HCT116 (cell line): ENCODE measurements at regions not wholly inside any gene's neighbourhood (a gene's known extent, or its start where the extent isn't known, plus 50 kb on each side); places are given as distances from the start of the nearest gene placed in this dataset.

Source experiments
- ATAC-seq: fragments of 200-7000 bp; cut with Tn5 transposase; 2 replicates; pipeline ENCODE4 v1.9.1; 2020; ENCODE audit warnings: mild to moderate bottlenecking, moderate library complexity
- BruUV-seq: library from RNA; stranded (reverse); fragments of 400-500 nt; replicated peaks from 2 replicates; lab custom pipeline; 2021; lab: Mats Ljungman, UMichigan
- CTCF ChIA-PET: fragments of 300-600 bp; sonication (Branson Sonifier 250); formaldehyde crosslinking; loops from one replicate; lab custom pipeline; 2021; ENCODE audit warnings: antibody characterized with exemption; lab: Charles Lee
- POLR2A ChIA-PET: fragments of 300-600, 350-600 bp; sonication (Branson Sonifier 250); formaldehyde crosslinking; loops from one replicate; lab custom pipeline; 2021; ENCODE audit warnings: antibody characterized with exemption; lab: Charles Lee
- RAD21 ChIA-PET, 2 experiments: fragments of 300-600 bp; sonication (Branson Sonifier 250); formaldehyde crosslinking; loops; one replicate each; lab custom pipeline; 2023; ENCODE audit warnings: low total read pairs in 2 of 2; ENCODE audit not compliant: uncharacterized antibody in 2 of 2, unreplicated experiment in 2 of 2, low non-redundant PET in 1 of 2; lab: Charles Lee
- DNase-seq: peaks from one replicate; pipeline ENCODE4 v3.0.0-alpha.2; 2010; ENCODE audit warnings: low read depth, low spot score
- H2AFZ ChIP-seq: fragments of 200-600 bp; shearing (Covaris generic), sonication (generic); 2 replicates; pipeline ENCODE4 v1.6.1; 2017; ENCODE audit warnings: low read depth, mixed run types, mixed read lengths, antibody characterized with exemption, low read length; ENCODE audit not compliant: poor library complexity, severe bottlenecking
- H3K27ac ChIP-seq: 2 replicates; pipeline ENCODE4 v1.5.1; 2012; ENCODE audit warnings: low read depth, low read length
- H3K27me3 ChIP-seq: fragments of 200-600 bp; sonication (generic); 2 replicates; pipeline ENCODE4 v1.6.1; 2016; ENCODE audit warnings: mixed run types, low read length, mixed read lengths; ENCODE audit not compliant: insufficient read depth
- H3K36me3 ChIP-seq, 2 experiments: fragments of 200-500 bp in 1 of 2; fragments of 200-600 bp in 1 of 2; sonication (Bioruptor generic) in 1 of 2; sonication (generic) in 1 of 2; 2 replicates each; pipeline versions ENCODE4 v1.5.1 to v1.6.1; 2014 to 2016; ENCODE audit warnings: low read length in 2 of 2, inconsistent platforms in 1 of 2, mixed read lengths in 1 of 2, mixed run types in 1 of 2; ENCODE audit not compliant: insufficient read depth in 2 of 2, control insufficient read depth in 1 of 2
- H3K4me1 ChIP-seq, 2 experiments: fragments of 200-600 bp in 1 of 2; sonication (generic) in 1 of 2; 2 replicates each; pipeline versions ENCODE4 v1.5.1 to v1.6.1; 2012 to 2017; ENCODE audit warnings: low read length in 2 of 2, inconsistent platforms in 1 of 2, mild to moderate bottlenecking in 1 of 2, mixed read lengths in 1 of 2, mixed run types in 1 of 2, moderate library complexity in 1 of 2; ENCODE audit not compliant: insufficient read depth in 2 of 2, control insufficient read depth in 1 of 2
- H3K4me2 ChIP-seq: fragments of 200-600 bp; sonication (generic); 2 replicates; pipeline ENCODE4 v1.6.1; 2017; ENCODE audit warnings: mixed run types, low read length, mixed read lengths
- H3K4me3 ChIP-seq, 2 experiments: fragments of 200-600 bp in 1 of 2; sonication (generic) in 1 of 2; replicated peaks in 1 of 2; 2 replicates each; pipeline ENCODE4 v1.5.1; 2011 to 2016; ENCODE audit warnings: low read length in 2 of 2, control low read depth in 1 of 2, low read depth in 1 of 2, mild to moderate bottlenecking in 1 of 2, mixed read lengths in 1 of 2, mixed run types in 1 of 2
- H3K79me2 ChIP-seq: fragments of 200-600 bp; sonication (generic); 2 replicates; pipeline ENCODE4 v1.6.1; 2017; ENCODE audit warnings: mild to moderate bottlenecking, mixed run types, low read length, moderate library complexity, mixed read lengths; ENCODE audit not compliant: insufficient read depth
- H3K9ac ChIP-seq: fragments of 200-600 bp; sonication (generic); 2 replicates; pipeline ENCODE4 v1.6.1; 2016; ENCODE audit warnings: low read length, mixed read lengths
- H3K9me2 ChIP-seq: fragments of 200-600 bp; sonication (generic), shearing (Covaris generic); 2 replicates; pipeline ENCODE4 v1.6.1; 2017; ENCODE audit warnings: mixed run types, mild to moderate bottlenecking, moderate library complexity; ENCODE audit not compliant: insufficient read depth
- H3K9me3 ChIP-seq, 2 experiments: fragments of 200-500 bp in 1 of 2; fragments of 200-600 bp in 1 of 2; sonication (Bioruptor generic) in 1 of 2; sonication (generic) in 1 of 2; 2 replicates each; pipeline ENCODE4 v1.6.1; 2014 to 2017; ENCODE audit warnings: low read length in 2 of 2, mixed read lengths in 2 of 2, inconsistent platforms in 1 of 2, low read depth in 1 of 2, mild to moderate bottlenecking in 1 of 2, mixed run types in 1 of 2, moderate library complexity in 1 of 2; ENCODE audit not compliant: control insufficient read depth in 1 of 2, insufficient read depth in 1 of 2
- H4K20me1 ChIP-seq: fragments of 200-600 bp; sonication (generic), shearing (Covaris generic); 2 replicates; pipeline ENCODE4 v1.6.1; 2017; ENCODE audit warnings: mixed run types, mild to moderate bottlenecking, moderate library complexity; ENCODE audit not compliant: insufficient read depth
- CBX3 ChIP-seq: IDR thresholded peaks from 2 replicates; pipeline ENCODE4 v1.6.1; 2012; ENCODE audit warnings: low read depth
- CEBPB ChIP-seq: IDR thresholded peaks from 2 replicates; pipeline ENCODE4 v1.6.1; 2012; ENCODE audit warnings: low read depth
- ELF1 ChIP-seq: IDR thresholded peaks from 2 replicates; pipeline ENCODE4 v1.6.1; 2012; ENCODE audit warnings: low read depth, borderline replicate concordance
- FOSL1 ChIP-seq: IDR thresholded peaks from 2 replicates; pipeline ENCODE4 v1.6.1; 2012; ENCODE audit warnings: low read depth
- JUND ChIP-seq: IDR thresholded peaks from 2 replicates; pipeline ENCODE4 v1.6.1; 2012
- POLR2A ChIP-seq: IDR thresholded peaks from 2 replicates; pipeline ENCODE4 v1.7.0; 2011; ENCODE audit warnings: borderline replicate concordance; ENCODE audit not compliant: insufficient read depth, insufficient read length; ENCODE audit errors: extremely low read depth
- POLR2AphosphoS5 ChIP-seq: IDR thresholded peaks from 2 replicates; pipeline ENCODE4 v1.6.1; 2011; ENCODE audit warnings: mild to moderate bottlenecking, low read depth, low read length, moderate library complexity
- RAD21 ChIP-seq: IDR thresholded peaks from 2 replicates; pipeline ENCODE4 v1.6.1; 2012; ENCODE audit warnings: low read depth, mild to moderate bottlenecking
- SIN3A ChIP-seq: IDR thresholded peaks from 2 replicates; pipeline ENCODE4 v1.6.1; 2012; ENCODE audit warnings: low read depth
- SRF ChIP-seq: IDR thresholded peaks from 2 replicates; pipeline ENCODE4 v1.6.1; 2012; ENCODE audit warnings: low read depth
- YY1 ChIP-seq: IDR thresholded peaks from 2 replicates; pipeline ENCODE4 v1.6.1; 2011; ENCODE audit warnings: low read length, low read depth, moderate library complexity, mild to moderate bottlenecking; ENCODE audit not compliant: insufficient replicate concordance; ENCODE audit errors: extremely low read depth
- ZBTB33 ChIP-seq: IDR thresholded peaks from 2 replicates; pipeline ENCODE4 v1.6.1; 2011; ENCODE audit warnings: mild to moderate bottlenecking, low read length, moderate library complexity; ENCODE audit not compliant: insufficient replicate concordance; ENCODE audit errors: extremely low read depth
- ZFX ChIP-seq: fragments of 450-650 bp; IDR thresholded peaks from 2 replicates; pipeline ENCODE4 v1.6.1; 2017
- intact Hi-C: fragments of 100-400 bp; cut with micrococcal nuclease; formaldehyde crosslinking; loops from 2 replicates; pipeline ENCODE4 v1.10.0; 2022
- TF ChIP-seq, protein P1 (sequence below): IDR thresholded peaks from 2 replicates; pipeline ENCODE4 v1.6.1; 2012
- TF ChIP-seq, protein P2 (sequence below): IDR thresholded peaks from 2 replicates; pipeline ENCODE4 v1.6.1; 2012

- no peak for TF ChIP-seq YY1
- TF ChIP-seq RAD21 = no peak
- TF ChIP-seq, all 23 proteins: peak for 0
Measured at GRCh38 chr1:112265931-112266330, 130.1 kb upstream of the CTTNBP2NL start (continued).

- Histone ChIP-seq H3K9me2 (no peaks in the 10 kb centered on the region), H3K4me1 (no peaks in the 10 kb centered on the region), H3K79me2 (no peaks in the 10 kb centered on the region), H3K27me3 (peaks cover 34% of the 10 kb centered on the region), H3K4me3 (no peak overlapping the region), H3K27ac (no peak overlapping the region)
- no peak for ATAC-seq
- TF ChIP-seq, protein P1, sequence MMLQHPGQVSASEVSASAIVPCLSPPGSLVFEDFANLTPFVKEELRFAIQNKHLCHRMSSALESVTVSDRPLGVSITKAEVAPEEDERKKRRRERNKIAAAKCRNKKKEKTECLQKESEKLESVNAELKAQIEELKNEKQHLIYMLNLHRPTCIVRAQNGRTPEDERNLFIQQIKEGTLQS = no peak
- TF ChIP-seq POLR2AphosphoS5 (no peak), FOSL1 (no peak), ZFX (no peak), JUND (no peak), RAD21 (no peak)
- TF ChIP-seq, all 23 proteins: peak for 0
- Histone ChIP-seq H3K9ac (no peak overlapping the region), H3K4me2 (no peak overlapping the region), H3K36me3 (no peaks in the 10 kb centered on the region), H3K9me3 (no peaks in the 10 kb centered on the region), H4K20me1 (no peaks in the 10 kb centered on the region), H2AFZ (no peak overlapping the region)
- RAD21 ChIA-PET = no interaction called here
- intact Hi-C loops = no loop called here
- DNase-seq = no peak
- POLR2A ChIA-PET = no interaction called here
- BruUV-seq = no TSS peak
- CTCF ChIA-PET = no interaction called here
Measured at GRCh38 chr1:112267206-112267605, 128.8 kb upstream of the CTTNBP2NL start.

GRCh38 chr1:112267929-112268328 lies 128.1 kb upstream of the CTTNBP2NL start:
- Histone ChIP-seq H4K20me1 (no peaks in the 10 kb centered on the region), H3K4me3 (no peak overlapping the region), H2AFZ (no peak overlapping the region), H3K27ac (no peak overlapping the region), H3K27me3 (peaks cover 37% of the 10 kb centered on the region), H3K4me1 (no peaks in the 10 kb centered on the region), H3K4me2 (no peak overlapping the region), H3K79me2 (no peaks in the 10 kb centered on the region), H3K9ac (no peak overlapping the region), H3K9me2 (no peaks in the 10 kb centered on the region), H3K36me3 (no peaks in the 10 kb centered on the region), H3K9me3 (peaks cover 0 to 4% of the 10 kb centered on the region in 2 experiments; a peak in 1 of 4 replicates)
- TF ChIP-seq CEBPB (no peak), SIN3A (no peak), ZBTB33 (no peak), ELF1 (no peak), RAD21 (no peak), SRF (no peak), FOSL1 (no peak), POLR2AphosphoS5 (no peak), CBX3 (no peak), YY1 (no peak), JUND (no peak), POLR2A (no peak)
- TF ChIP-seq, protein P2, sequence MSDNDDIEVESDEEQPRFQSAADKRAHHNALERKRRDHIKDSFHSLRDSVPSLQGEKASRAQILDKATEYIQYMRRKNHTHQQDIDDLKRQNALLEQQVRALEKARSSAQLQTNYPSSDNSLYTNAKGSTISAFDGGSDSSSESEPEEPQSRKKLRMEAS = no peak
- TF ChIP-seq, protein P1 = no peak
- no peak for DNase-seq
- no TSS peak for BruUV-seq
- ChIA-PET POLR2A (no interaction called here), CTCF (no interaction called here), RAD21 (no interaction called here)
- ATAC-seq = no peak
- intact Hi-C loops = no loop called here
